GM11168 (cell line): ENCODE measurements at regions not wholly inside any gene's neighbourhood (a gene's known extent, or its start where the extent isn't known, plus 50 kb on each side); places are given as distances from the start of the nearest gene placed in this dataset.

Source experiments
- in situ Hi-C: fragments of 300-500 bp; cut with MboI; formaldehyde crosslinking; loops from one replicate; pipeline ENCODE4 v1.12.0; 2022; ENCODE audit warnings: low sequenced_read_pairs; ENCODE audit not compliant: unreplicated experiment

DNA sequence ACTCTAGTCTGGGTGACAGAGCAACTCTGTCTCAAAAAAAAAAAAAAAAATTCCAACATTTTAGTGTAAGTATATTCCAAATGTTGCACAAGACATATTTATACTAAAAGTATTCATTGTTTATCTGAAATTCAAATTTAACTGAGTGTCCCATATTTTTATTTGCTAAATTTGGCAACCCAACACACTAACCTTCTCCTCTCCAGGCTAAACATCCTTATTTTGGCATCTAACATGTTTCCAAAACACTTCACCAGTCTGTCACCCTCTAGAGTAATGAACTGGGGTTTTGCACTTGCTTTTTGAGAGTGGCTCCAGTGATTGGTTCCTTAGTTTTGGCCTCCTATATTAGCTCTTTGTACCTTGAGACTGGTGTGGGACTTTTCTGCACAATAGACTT lies 243.4 kb upstream of the SALL1 start:
- in situ Hi-C loops: no loop called here

DNA sequence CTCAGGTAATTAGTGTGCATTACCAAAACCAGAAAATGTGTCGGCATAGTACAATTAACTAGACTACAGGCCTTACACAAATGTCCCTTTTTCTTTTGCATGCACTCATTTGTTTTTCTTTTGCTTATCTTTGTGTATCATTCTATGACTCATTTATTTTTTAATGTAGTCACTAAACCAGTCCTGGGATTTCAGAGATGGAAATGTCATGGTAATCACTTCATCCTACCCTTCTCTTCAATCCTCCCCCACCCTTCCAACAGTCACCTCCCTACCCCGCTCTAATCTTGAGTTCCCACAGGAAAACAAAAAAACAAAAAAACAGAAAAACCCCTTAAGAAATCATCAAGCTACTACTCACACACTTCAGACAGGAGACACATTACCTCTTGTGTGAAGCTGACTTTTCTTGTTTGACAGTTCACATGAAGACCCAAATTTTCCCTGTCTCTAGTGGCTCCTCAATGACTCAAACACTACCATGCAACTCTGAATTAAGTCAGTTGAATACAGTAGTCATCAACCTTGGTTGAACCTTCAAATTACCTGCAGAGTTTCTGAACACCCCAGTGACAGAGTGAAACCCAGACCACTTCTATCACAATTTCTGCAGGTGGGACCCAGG lies 242.4 kb upstream of the SALL1 start:
- in situ Hi-C loops: no loop called here

DNA sequence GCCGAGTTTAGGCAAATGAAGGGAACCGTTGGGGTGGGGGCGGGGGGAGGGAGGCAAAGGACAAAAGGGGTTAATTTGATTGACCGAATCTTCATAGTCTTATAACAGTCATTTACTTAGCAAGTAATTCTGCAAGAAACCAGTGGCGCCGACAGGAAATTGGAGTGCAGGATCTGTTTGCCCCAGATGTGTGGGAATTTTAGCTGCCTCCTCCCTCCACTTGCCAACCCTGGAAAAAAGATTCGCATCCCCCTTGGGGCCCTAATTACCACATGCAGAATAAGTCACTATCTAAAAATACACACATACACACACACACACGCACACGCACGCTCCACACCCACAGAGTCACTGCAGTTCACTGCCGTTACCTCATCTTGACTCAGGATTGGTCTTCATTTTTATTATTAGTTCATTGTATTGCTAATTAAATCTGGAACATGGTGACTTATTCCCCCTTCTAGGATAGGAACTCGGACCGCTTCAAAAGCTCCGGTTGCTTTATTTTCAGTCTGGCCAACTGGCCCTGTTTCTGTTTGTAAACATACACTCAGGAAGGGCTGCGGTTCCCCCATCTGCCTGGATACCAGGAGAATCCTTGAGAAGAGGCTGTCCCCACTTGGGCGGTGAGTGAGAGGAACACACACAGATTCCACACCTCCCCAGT lies 241.6 kb upstream of the SALL1 start:
- in situ Hi-C loops: no loop called here

DNA sequence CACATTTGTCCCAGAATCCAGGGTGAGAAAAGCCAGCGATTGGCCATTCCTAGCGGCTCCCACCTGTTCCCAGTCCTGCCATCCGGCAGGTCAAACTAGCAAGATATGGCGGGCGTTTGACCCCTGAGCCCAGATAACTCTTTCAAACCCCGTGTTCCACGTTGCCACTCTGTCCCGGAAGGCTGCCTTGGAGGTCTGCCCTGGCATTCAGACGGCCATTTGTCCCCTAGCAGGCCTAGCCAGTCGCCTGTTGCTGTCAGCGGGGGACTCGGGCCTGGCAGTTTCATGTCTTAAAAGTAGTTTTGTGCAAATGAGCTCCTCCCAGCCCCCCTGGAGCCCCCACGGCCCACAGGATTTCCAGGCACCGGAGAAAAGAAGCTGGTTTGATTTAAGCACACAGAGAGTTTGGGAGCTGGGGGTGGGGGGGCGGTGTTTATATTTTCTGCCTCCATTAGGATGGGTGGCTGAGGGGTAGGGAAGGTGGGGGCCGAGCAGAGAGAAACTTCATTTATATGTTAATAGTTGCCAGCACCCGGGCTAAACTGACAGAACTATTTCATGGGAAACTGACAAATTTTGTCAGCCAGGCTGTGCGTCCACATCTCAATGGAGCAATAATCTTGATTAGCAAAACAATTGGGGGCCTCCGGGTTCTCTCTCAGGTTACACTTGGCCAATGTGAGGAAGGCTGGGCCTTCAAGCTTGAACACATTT lies 240.9 kb upstream of the SALL1 start:
- in situ Hi-C loops: no loop called here

DNA sequence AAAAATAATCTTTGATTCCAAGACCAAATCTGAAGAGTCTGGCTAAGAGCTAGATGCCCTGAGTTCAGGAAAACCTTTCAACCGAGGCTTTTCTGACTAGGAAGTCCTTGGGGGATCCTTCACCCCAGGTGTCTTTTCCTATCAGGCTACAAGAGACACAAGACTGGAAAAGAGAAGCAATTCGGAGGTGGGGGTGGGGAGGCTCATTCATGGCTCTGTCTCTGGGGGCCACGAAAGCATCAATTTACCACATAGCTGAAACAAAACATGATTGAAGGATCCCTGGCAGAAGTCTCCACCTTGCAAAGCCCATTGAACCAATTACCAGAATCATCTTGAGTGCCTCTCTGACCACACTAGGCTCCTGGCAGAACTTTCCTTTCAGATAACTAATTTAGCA lies 239.8 kb upstream of the SALL1 start:
- in situ Hi-C loops: no loop called here

DNA sequence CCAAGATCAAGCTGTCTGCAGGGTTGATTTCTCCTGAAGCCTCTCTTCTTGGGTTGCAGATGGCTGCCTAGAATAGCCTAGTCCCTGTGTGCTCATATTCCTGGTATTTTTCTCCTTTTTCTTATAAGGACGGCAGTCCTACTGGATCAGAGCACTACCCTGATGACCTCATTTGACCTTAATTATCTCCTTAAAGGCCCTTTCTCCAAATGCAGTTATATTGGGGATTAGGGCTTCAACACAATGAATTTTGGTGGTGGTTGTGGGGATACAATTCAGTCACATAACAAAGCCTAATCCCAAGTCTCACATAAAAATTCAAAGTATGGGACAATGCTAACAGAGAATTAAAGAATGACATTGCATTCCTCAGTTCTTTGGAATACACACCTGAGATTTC lies 238.8 kb upstream of the SALL1 start:
- in situ Hi-C loops: no loop called here

DNA sequence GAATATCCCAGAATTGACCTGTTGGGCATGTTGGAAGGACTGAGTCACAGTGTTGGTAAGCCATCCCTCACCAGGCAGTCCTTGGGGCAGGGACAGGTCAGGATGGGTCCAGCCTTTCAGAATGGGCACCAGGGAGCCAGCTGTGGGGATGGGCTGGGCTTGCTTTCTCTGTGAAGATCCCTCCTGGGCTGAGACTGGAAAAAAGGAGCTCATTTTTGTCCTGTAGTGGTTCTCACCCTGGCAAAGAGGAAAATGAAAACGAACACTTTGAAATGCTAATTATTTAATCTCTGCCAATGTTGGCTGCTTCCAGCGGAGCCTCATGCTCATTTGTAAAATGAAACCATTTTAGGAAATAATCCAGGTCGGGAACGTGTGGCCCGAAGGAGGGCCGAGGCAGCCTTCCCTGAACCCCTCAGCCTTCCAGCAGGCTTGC lies 237.5 kb upstream of the SALL1 start:
- in situ Hi-C loops: no loop called here

DNA sequence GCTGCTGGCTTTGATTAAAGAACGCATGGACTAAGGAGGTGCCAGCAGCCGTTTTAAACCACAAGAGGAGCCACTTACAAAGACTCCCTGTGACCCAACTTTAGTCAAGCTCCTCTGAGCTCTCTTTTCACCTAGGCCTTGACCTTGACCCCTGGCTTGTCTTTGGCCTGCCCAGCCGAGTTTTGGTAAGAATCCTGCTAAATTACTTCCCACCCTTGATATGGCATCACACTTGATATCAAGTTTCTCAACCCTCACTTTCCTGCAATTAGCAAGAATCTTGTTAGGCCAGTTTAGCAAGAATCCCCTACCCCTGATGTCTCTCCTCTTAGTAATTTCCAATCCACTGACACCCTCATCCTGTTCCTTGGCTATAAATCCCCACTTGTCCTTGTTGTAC lies 232.8 kb upstream of the SALL1 start:
- in situ Hi-C loops: no loop called here

DNA sequence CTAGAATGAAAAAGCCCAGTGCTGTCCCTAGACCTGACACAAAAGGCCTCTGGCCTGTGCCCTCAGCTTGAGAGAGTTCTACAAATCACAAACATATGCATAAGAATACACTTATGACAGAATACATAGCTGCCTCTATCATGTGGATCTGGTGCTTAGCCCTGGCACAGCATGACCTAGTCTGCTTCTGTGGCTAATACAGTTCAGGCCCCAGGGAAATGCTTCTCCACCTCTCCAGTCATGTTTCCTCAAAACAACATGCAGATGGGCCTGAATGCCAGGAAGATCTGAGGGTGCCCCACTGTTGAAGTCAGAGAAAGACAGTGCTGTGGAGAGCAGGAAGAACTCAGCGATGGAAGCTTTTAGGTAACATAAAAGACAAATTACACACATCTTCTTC lies 231.9 kb upstream of the SALL1 start:
- in situ Hi-C loops: no loop called here

DNA sequence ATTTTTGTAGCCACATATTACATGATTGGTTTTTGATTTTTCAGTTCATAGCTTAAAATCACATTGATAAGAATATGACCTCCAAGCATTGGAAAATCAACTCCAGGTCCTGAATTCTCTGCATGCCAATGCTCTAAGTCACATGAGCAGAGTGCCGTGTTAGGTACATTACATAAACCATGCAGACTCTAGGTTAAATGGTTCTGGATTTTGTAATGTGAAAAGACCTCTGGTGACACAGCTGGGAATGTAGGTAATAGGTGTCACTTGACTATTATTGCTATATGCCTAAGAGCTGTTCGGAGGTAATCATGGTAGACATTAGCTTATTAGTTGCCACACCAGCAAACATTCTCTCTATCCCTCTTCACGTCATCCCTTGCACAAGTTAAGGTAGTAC lies 231.1 kb upstream of the SALL1 start:
- in situ Hi-C loops: no loop called here

DNA sequence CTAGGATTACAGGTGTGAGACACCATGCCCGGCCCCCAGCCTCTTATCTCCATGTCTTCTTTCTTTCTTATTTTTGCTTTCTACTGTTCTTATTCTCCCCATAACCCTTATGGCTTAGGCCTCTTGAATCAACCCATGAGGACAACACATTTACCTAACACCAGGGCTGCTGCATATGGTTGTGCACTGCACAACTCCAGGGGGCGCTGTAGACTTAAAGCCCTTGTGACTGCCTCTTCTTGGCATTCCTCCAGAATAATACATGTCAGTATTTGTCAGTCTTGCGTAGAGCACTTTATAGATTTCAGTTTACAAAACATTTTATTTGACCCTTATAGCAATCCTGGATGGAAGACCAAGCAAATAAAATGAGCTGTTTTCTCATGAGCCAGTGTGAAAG lies 225.0 kb upstream of the SALL1 start:
- in situ Hi-C loops: no loop called here

DNA sequence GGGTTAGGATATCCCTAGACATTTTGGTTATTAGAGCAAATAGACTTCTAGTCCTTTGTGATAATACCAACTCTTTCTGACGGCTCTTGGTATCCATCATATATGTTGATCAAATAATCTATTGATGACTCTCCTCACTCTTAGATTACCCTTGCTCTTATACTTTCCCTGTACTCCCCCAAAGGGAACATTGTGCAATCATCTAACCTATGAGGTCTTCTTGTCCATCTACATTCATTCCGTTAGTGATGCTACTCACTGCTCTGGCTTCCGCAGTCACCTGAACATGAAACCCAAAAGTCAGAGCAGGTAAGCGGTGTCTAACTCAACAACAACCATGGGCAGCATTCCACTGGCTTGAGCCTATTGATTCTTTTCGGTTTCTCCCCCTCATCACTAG lies 223.7 kb upstream of the SALL1 start:
- in situ Hi-C loops: no loop called here

DNA sequence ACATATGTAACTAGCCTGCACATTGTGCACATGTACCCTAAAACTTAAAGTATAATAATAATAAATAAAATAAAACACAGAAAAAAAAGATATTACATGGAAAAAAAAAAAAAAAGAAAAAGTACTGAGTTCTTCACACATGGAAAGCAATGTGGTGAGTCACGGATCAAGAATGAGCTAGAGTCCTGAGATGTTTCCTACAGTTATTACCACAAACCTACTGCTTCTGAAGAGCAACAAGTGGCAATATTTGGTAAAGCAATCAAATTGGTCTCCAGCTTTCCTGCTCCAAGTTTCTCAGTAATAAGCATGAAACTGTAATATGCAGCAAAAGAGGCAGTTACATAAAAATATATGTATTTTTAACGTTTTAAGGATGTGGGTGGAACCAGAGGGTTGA lies 223.3 kb upstream of the SALL1 start:
- in situ Hi-C loops: no loop called here

DNA sequence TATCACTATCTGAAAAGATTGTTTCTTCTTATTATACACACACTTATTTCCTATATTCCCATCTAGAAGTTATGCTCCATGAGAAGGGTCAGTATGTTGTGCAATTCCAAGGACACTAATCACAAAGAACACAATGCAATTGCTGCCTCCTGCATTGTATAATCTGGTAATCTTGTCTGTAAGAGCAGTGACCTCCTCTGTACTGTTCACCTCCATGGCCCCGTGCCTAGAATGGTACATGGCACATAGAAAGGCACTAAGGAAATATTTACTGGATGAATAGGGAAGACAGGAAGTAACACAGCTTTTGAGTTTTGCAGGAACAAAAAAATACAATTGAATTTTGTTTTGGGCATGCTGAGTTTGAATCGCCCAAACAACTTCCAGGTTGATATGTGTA lies 214.6 kb upstream of the SALL1 start:
- in situ Hi-C loops: no loop called here

DNA sequence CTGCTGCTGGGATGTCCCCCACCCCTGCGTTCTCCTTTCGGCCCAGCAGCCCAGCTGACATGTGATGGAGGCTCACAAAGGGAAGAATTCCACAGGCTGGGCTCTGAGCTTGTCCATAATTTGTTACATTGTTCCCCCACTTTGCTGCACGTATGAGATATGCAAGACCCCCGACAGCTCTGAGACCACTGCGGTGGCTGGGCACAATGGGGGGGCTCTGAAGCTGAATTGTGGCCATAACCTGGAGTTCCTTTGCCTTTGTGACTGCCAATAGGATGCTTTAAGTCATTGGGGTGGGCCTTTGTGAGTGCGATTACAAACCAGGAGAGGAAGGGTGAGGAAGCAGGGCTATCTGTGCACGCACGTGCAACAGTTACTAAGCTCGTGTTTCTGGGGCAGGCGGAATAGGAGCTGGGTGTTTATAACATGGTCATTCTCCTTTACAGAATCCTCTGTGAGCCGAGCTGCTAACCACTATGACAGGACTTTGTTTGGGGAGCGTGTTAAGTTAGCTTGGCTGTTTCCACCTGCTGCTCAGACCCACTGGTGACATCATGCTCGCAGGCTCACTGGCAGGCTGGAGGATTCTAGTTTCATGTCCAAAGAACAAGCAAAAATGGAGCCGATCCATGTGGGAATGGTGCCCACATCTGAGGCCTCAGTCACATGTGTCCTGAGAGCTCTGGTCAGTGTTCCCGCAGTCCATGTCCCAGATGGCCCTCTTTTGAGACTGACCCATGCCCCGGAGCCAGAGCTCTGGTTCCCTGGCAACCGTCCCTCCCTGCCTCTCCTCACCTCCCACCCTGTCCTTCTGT lies 208.3 kb upstream of the SALL1 start:
- in situ Hi-C loops: no loop called here

DNA sequence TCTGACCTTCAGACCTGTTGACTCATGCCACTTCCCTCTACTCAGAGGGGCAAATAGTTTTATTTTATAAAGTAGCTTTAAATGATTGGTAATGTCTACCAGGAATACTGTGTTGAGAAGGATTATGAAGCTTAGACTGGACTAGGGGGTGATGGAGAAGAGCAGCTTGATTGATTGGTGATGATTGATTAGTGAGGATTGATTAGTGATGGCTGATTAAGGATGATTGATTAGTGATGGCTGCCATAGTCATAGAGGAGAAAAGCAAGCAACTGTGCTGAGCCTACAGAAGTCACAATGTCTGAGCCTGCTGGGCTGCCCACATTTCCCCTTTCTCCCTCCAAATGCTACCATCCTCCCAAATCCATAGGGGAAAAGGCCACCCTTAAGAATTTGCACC lies 206.8 kb upstream of the SALL1 start:
- in situ Hi-C loops: no loop called here

DNA sequence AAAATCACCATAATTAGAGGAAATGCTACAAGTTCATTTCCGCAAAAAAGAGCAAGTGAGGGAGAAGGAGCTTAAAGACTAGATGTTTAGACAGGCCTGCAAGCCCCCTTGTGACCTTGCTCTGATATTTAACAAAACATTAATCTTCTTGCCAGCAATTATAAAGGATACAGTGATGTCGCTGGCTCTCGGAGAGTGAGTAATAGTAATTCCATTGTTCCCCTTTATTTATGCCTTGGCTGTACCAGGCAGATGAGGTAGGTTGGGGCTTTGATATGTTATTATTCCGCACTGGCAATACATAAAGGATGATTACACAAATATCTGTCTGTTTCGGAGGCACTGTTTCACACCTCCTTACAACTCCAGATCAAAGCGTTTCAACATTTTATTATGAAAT lies 204.8 kb upstream of the SALL1 start:
- in situ Hi-C loops: no loop called here

DNA sequence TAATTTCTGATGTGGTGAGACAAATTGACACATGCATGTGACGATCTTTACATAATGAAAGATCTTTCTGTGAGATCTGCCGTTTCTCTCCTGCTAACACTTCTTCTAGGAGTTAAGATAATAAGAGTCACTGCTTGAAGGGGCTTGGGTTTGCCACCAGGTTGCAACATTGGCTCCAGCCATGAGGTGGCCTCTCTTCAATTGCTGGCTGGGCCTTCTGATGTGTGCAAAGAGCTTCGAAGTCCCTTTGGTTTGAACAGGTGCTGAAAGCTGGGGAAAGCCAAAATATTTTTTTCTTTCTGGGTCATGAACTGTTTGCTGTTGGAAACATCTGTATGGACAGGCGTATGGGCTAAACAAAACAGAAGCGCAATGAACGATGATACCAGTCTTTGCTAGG lies 204.1 kb upstream of the SALL1 start:
- in situ Hi-C loops: no loop called here

DNA sequence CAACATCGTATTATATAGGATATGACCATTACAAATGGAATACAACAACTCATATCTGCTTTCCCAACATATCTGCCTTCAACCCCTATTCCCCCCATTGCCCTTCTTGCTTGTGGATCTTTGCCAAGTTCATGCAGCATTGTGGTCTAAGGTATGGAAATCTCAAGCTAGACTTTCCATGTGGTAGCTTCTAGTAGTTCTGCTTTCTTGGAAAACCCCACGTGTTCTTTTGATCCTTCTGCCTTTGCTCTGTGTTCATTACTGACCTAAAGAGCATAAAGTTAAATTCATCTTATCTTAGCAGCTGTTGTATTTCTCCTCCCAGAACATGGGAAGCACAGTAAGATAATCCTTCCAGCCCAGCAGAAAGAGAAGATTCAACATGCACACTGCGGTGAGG lies 202.0 kb upstream of the SALL1 start:
- in situ Hi-C loops: no loop called here

DNA sequence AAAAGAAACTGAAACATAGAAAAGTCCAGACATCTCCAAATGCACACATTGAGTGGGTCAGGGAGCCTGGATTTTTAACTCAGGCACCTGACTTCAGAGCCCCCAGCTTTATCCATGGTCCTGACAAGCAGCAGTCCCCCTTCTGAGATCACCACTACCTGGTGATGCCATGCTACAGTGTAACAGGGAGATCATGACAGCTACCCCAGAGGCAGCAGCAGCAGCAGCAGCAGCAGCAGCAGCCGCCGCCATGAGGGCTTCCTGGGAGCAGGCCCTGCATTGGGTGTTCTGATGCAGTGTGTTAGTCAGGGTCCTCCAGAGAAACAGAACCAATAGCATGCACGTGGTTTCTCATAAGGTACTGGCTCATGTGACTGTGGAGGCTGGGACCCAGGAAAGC lies 198.6 kb upstream of the SALL1 start:
- in situ Hi-C loops: no loop called here

DNA sequence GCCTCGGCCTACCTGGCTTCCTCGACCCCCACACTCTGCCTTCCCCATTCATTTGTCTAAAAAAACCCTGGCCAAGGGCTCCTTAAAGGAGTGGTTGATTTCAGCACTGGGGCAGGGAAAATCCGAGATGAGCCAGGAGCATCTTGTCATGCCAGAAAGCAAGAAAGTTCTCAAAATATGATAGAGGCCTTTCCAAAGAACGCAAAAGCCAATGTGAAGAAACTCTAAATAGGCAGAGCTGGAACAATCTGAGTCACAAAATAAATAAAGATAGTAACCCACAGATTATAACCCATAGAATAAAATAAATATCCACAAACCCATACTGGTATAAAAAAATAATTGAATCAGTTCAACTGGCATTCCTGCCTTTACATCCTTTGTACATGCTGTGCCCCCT lies 192.3 kb upstream of the SALL1 start:
- in situ Hi-C loops: no loop called here
